H9 (cell line): ENCODE measurements at regions not wholly inside any gene's neighbourhood (a gene's known extent, or its start where the extent isn't known, plus 50 kb on each side); places are given as distances from the start of the nearest gene placed in this dataset.

Experiments used
- DNase-seq: peaks from one replicate; pipeline ENCODE4 v3.0.0-alpha.2; 2017
- H2AFZ ChIP-seq: one replicate; pipeline ENCODE4 v1.6.1; 2013; ENCODE audit warnings: mild to moderate bottlenecking, low read length, control low read depth, moderate library complexity
- H2AK5ac ChIP-seq: 2 replicates; pipeline ENCODE4 v1.6.1; 2013; ENCODE audit warnings: low read length, control low read depth, mixed read lengths; ENCODE audit not compliant: insufficient read length
- H2BK120ac ChIP-seq: one replicate; pipeline ENCODE4 v1.6.1; 2013; ENCODE audit warnings: low read depth, mild to moderate bottlenecking, low read length, control low read depth, inconsistent platforms; ENCODE audit not compliant: poor library complexity, severe bottlenecking
- H2BK12ac ChIP-seq: 2 replicates; pipeline ENCODE4 v1.6.1; 2013; ENCODE audit warnings: low read length, control low read depth, mixed read lengths, low read depth; ENCODE audit not compliant: insufficient read length
- H2BK15ac ChIP-seq: 2 replicates; pipeline ENCODE4 v1.6.1; 2013; ENCODE audit warnings: low read depth, low read length, control low read depth
- H2BK20ac ChIP-seq: one replicate; pipeline ENCODE4 v1.6.1; 2013; ENCODE audit warnings: low read depth, mild to moderate bottlenecking, low read length, control low read depth, inconsistent platforms; ENCODE audit not compliant: poor library complexity, severe bottlenecking
- H2BK5ac ChIP-seq: 2 replicates; pipeline ENCODE4 v1.6.1; 2013; ENCODE audit warnings: low read length, control low read depth, mixed read lengths; ENCODE audit not compliant: insufficient read length
- H3K14ac ChIP-seq: 2 replicates; pipeline ENCODE4 v1.6.1; 2013; ENCODE audit warnings: low read length, control low read depth; ENCODE audit not compliant: insufficient read depth
- H3K18ac ChIP-seq: 2 replicates; pipeline ENCODE4 v1.6.1; 2013; ENCODE audit warnings: low read depth, mild to moderate bottlenecking, mixed read lengths, low read length, control low read depth; ENCODE audit not compliant: insufficient read length
- H3K23ac ChIP-seq: 2 replicates; pipeline ENCODE4 v1.6.1; 2013; ENCODE audit warnings: low read length, control low read depth, mixed read lengths, low read depth; ENCODE audit not compliant: insufficient read length
- H3K23me2 ChIP-seq: 2 replicates; pipeline ENCODE4 v1.6.1; 2013; ENCODE audit warnings: low read depth, mild to moderate bottlenecking, mixed read lengths, low read length, control low read depth; ENCODE audit not compliant: insufficient read length, poor library complexity, severe bottlenecking
- H3K27ac ChIP-seq: 2 replicates; pipeline ENCODE4 v1.5.1; 2013; ENCODE audit warnings: low read length, control low read depth, mixed read lengths, low read depth; ENCODE audit not compliant: insufficient read length
- H3K27me3 ChIP-seq: 2 replicates; pipeline ENCODE4 v1.6.1; 2013; ENCODE audit warnings: low read length, control low read depth, inconsistent platforms; ENCODE audit not compliant: insufficient read depth
- H3K4ac ChIP-seq: 2 replicates; pipeline ENCODE4 v1.6.1; 2013; ENCODE audit warnings: low read depth, mild to moderate bottlenecking, control low read depth, inconsistent platforms, low read length, moderate library complexity
- H3K4me1 ChIP-seq: 2 replicates; pipeline ENCODE4 v1.6.1; 2013; ENCODE audit warnings: low read length, control low read depth, inconsistent platforms; ENCODE audit not compliant: insufficient read depth
- H3K4me2 ChIP-seq: 2 replicates; pipeline ENCODE4 v1.6.1; 2013; ENCODE audit warnings: low read length, control low read depth, mixed read lengths; ENCODE audit not compliant: insufficient read length, insufficient read depth
- H3K56ac ChIP-seq: 2 replicates; pipeline ENCODE4 v1.6.1; 2013; ENCODE audit warnings: low read depth, mild to moderate bottlenecking, mixed read lengths, low read length, control low read depth; ENCODE audit not compliant: insufficient read length
- H3K79me1 ChIP-seq: 2 replicates; pipeline ENCODE4 v1.6.1; 2013; ENCODE audit warnings: low read depth, mild to moderate bottlenecking, moderate library complexity, low read length, control low read depth, inconsistent platforms; ENCODE audit not compliant: insufficient read depth, poor library complexity, severe bottlenecking
- H3K79me2 ChIP-seq: 2 replicates; pipeline ENCODE4 v1.6.1; 2013; ENCODE audit warnings: low read length, control low read depth, inconsistent platforms; ENCODE audit not compliant: insufficient read depth
- H3K9ac ChIP-seq: 2 replicates; pipeline ENCODE4 v1.6.1; 2013; ENCODE audit warnings: low read length, control low read depth, mixed read lengths; ENCODE audit not compliant: insufficient read length; ENCODE audit errors: extremely low read depth
- H3K9me3 ChIP-seq: one replicate; pipeline ENCODE4 v1.6.1; 2013; ENCODE audit warnings: low read depth, low read length, inconsistent platforms; ENCODE audit not compliant: control insufficient read depth
- H3T11ph ChIP-seq: one replicate; pipeline ENCODE4 v1.6.1; 2013; ENCODE audit warnings: mild to moderate bottlenecking, low read length, control low read depth, inconsistent platforms
- H4K20me1 ChIP-seq: one replicate; pipeline ENCODE4 v1.6.1; 2013; ENCODE audit not compliant: control insufficient read depth, insufficient read length, insufficient read depth
- H4K5ac ChIP-seq: 2 replicates; pipeline ENCODE4 v1.6.1; 2013; ENCODE audit warnings: low read depth, mild to moderate bottlenecking, mixed read lengths, low read length, control low read depth; ENCODE audit not compliant: insufficient read length
- H4K8ac ChIP-seq: replicated peaks from 2 replicates; pipeline ENCODE4 v1.6.1; 2013; ENCODE audit warnings: low read length, control low read depth, mixed read lengths, low read depth; ENCODE audit not compliant: insufficient read length
- H4K91ac ChIP-seq: 2 replicates; pipeline ENCODE4 v1.6.1; 2013; ENCODE audit warnings: low read depth, mild to moderate bottlenecking, moderate library complexity, mixed read lengths, low read length, control low read depth; ENCODE audit not compliant: insufficient read length
- H3K27ac Mint-ChIP-seq, 3 experiments: 2 replicates in 2 of 3; 3 replicates in 1 of 3; pipeline ENCODE4 v1.8.0; 2020 to 2021; ENCODE audit warnings: mixed read lengths in 3 of 3, mild to moderate bottlenecking in 1 of 3, moderate library complexity in 1 of 3
- H3K27me3 Mint-ChIP-seq: 2 replicates; pipeline ENCODE4 v1.8.0; 2021; ENCODE audit warnings: low read depth, mild to moderate bottlenecking, moderate library complexity, mixed read lengths
- H3K36me3 Mint-ChIP-seq, 3 experiments: 2 replicates in 2 of 3; 3 replicates in 1 of 3; pipeline ENCODE4 v1.8.0; 2020 to 2021; ENCODE audit warnings: low read depth in 3 of 3, mixed read lengths in 3 of 3; ENCODE audit not compliant: insufficient read depth in 1 of 3
- H3K4me1 Mint-ChIP-seq, 2 experiments: 2 replicates each; pipeline ENCODE4 v1.8.0; 2020; ENCODE audit warnings: mixed read lengths in 2 of 2
- H3K4me3 Mint-ChIP-seq, 2 experiments: 2 replicates in 1 of 2; 3 replicates in 1 of 2; pipeline ENCODE4 v1.8.0; 2020 to 2021; ENCODE audit warnings: mild to moderate bottlenecking in 2 of 2, mixed read lengths in 2 of 2, moderate library complexity in 1 of 2
- H3K9me3 Mint-ChIP-seq, 2 experiments: 2 replicates in 1 of 2; 3 replicates in 1 of 2; pipeline ENCODE4 v1.8.0; 2020; ENCODE audit warnings: mild to moderate bottlenecking in 2 of 2, mixed read lengths in 2 of 2, moderate library complexity in 1 of 2
- CTCF ChIP-seq: fragments of 200-600 bp; sonication (generic); conservative IDR thresholded peaks from 3 replicates; pipeline ENCODE4 v1.8.0; 2021; ENCODE audit warnings: antibody characterized with exemption, mild to moderate bottlenecking
- WGBS: extraction: QIAGEN DNeasy Blood & Tissue Kit; methylation state at CpG from one replicate; pipeline ENCODE4 v1.1.7; 2013; ENCODE audit warnings: missing lambda C conversion rate, low lambda C conversion rate, mixed read lengths; ENCODE audit not compliant: insufficient read length; ENCODE audit errors: extremely low coverage; 5-methylcytosine and 5-hydroxymethylcytosine counted together

GRCh38 chr2:65943099-65943786 lies 491.7 kb upstream of the MEIS1 start:
- Mint-ChIP-seq H3K27ac (peak overlapping the region in 1 of 3 experiments; percentile 6; a peak in 2 of 7 replicates), H3K27me3 (no peaks in the 10 kb centered on the region), H3K9me3 (no peaks in the 10 kb centered on the region), H3K36me3 (no peaks in the 10 kb centered on the region), H3K4me1 (no peaks in the 10 kb centered on the region), H3K4me3 (no peak overlapping the region)
- no peak overlapping the region for H2BK5ac ChIP-seq
- no peak overlapping the region for H3K4me2 ChIP-seq
- no peak overlapping the region for H2BK120ac ChIP-seq
- H4K91ac ChIP-seq = no peak overlapping the region
- H3K14ac ChIP-seq = no peak overlapping the region
- H3T11ph ChIP-seq = no peak overlapping the region
- DNase-seq = no peak
- H3K27me3 ChIP-seq = no peaks in the 10 kb centered on the region
- no CpG with 5 or more reads among the region's 10 CpGs for WGBS
- no peak overlapping the region for H3K56ac ChIP-seq
- H3K9me3 ChIP-seq = no peaks in the 10 kb centered on the region
- no peak overlapping the region for H2BK20ac ChIP-seq
- H4K8ac ChIP-seq = no peak overlapping the region
- no peak for TF ChIP-seq CTCF
- H3K27ac ChIP-seq = no peak overlapping the region
- no peak overlapping the region for H3K18ac ChIP-seq
- no peak overlapping the region for H3K23ac ChIP-seq
- H2BK15ac ChIP-seq = no peak overlapping the region
- no peaks in the 10 kb centered on the region for H3K79me2 ChIP-seq
- no peak overlapping the region for H2BK12ac ChIP-seq
- no peaks in the 10 kb centered on the region for H3K23me2 ChIP-seq
- no peaks in the 10 kb centered on the region for H4K20me1 ChIP-seq
- H2AFZ ChIP-seq = no peak overlapping the region
- no peak overlapping the region for H4K5ac ChIP-seq
- no peak overlapping the region for H2AK5ac ChIP-seq
- no peak overlapping the region for H3K4ac ChIP-seq
- H3K4me1 ChIP-seq = no peaks in the 10 kb centered on the region
- no peaks in the 10 kb centered on the region for H3K79me1 ChIP-seq
- no peak overlapping the region for H3K9ac ChIP-seq
